NCI-H82 treated with DMSO at 0.1 percent for 48 hours (cell line): ENCODE measurements at regions not wholly inside any gene's neighbourhood (a gene's known extent, or its start where the extent isn't known, plus 50 kb on each side); places are given as distances from the start of the nearest gene placed in this dataset.
"Not testable (repeated sequence)": the region's sequence is repeated elsewhere in the genome, so short reads cannot be mapped to it uniquely, and the experiment has no call there.

Source experiments
- DNase-seq: peaks from one replicate; lab custom pipeline; 2025; ENCODE audit not compliant: unreplicated experiment; lab: John Stamatoyannopoulos, UW

DNA sequence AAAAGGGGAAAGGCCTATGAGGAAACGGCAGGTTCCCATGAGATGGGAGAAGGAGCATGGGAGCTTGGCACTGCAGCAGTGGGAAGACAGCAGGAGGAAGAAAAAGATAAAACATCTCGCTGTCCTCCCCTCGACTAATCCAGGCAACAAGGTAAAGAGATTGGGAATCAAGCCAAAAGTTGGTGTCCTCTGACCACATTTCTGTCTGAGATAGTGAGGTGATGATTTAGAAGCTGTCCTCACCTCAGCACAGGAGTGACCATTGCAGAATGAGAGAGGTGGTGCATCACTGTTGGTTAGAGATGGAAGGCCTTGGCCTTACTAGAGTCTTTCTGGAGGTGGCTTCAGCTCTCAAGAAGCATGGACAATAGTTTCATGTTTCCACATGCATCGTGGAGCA lies 226.6 kb upstream of the CCDC54 start:
- DNase-seq, result no peak

DNA sequence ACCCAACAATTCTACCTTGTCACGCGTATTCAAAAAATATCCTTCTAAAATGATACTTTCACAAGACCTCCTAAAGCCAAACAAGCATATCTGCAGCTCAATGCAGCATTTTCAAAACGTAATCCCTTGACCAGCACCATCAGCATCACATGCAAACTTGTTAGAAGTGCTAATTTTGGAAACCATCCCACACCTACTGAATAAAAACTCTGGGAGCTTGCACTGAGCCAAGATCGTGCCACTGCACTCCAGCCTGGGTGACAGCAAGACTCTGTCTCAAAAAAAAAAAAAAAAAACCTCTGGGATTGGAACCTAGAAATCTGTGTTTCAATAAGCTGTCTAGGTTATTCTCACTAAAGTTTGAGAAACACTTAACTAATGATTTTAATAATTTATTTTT lies 223.3 kb upstream of the CCDC54 start:
- DNase-seq, result no peak

DNA sequence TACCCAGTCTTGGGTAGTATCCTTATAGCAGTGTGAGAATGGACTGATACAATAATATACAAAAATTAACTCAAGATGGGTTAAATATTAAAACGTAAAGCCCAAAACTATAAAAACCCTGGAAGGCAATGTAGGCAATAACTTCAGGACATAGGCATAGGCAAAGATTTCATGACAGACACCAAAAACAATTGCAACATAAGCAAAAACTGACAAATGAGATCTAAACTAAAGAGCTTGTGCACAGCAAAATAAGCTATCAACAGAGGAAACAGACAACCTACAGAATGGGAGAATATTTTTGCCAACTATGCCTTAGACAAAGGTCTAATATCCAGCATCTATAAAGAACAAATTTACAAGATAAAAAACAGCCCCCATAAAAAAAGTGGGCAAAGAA lies 204.8 kb upstream of the CCDC54 start:
- DNase-seq, result no peak

DNA sequence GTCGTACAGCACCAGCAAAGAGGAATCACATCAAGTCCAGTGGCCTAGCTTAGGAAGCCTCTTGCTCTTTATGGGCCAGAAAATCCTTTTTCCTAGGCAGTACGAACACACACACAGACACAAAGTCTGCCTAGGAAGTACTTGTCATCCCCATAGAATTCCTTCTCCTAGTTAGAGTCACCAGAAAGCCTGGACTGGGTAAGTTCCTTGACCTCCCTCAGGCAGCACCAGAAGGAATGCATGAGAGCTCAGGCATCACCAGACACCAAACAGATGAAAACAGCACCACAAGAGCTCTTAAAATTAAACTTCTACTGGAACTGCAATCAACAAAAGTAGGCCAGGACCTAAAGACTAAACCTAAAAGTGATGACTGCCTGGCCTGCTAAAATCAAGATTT lies 192.9 kb upstream of the CCDC54 start:
- DNase-seq, result no peak

DNA sequence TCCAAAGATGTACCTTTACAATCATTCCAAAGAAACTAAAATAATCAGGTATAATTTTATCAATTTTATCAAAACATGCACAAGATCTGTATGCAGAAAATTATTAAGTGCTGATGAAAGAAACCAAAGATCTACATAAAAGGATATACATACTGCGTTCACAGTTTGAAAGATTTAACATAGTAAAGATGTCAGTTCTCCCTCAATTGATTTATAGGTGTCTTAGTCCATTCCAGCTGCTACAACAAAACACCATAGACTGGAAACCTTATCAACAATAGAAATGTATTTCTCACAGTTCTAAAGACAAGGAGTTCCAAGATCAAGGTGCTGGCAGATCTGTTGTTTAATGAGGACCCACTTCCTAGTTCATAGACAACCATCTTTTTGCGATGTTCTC lies 189.0 kb upstream of the CCDC54 start:
- no peak for DNase-seq

DNA sequence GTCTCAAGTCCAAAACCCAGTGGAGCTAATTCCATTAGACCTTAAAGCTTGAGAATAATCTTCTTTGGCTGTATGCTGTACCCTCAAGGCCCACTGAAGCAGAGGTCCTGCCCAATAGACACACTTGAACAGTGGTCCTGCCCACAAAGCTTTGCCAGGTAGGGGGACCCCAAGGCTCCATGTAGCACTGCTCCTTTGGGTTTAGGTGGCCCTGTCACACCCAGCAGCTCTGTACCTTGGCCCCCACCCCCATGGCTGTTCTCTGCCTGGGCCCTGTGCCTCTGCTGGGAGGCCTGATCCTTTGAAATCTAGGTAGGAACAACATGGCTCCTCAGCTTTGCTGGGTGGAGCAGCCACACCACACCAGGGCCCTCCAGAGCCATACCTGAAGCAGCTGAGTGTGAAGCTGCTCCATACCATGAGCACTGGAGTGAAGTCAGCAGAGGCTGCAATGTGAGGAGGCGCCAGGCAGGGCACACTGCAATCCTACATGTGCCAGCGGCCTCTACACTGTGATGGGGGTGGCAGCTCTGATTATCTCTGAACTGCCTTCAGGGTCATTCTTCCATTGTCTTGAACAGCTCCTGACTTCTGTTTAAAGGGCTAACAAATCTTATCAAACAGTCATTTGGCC lies 188.0 kb upstream of the CCDC54 start:
- DNase-seq, result no peak

DNA sequence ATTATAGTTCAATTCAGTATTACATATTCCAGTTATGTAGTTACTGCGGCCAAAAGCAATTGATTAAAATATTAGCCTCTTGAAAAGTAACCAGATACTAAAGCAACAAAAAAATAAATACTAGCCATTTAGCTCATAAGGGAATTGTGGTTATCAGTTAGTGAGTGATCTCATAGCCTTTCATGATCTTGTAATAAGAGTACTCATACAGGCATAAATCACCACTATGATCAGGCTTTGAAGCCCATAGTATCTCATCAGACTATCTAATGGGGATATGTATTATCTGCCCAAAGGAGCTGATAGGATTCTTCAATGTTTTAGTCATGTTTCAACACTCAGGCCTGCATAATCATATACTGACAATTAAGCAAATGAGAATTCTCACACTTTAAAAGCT lies 184.1 kb upstream of the CCDC54 start:
- no peak for DNase-seq

DNA sequence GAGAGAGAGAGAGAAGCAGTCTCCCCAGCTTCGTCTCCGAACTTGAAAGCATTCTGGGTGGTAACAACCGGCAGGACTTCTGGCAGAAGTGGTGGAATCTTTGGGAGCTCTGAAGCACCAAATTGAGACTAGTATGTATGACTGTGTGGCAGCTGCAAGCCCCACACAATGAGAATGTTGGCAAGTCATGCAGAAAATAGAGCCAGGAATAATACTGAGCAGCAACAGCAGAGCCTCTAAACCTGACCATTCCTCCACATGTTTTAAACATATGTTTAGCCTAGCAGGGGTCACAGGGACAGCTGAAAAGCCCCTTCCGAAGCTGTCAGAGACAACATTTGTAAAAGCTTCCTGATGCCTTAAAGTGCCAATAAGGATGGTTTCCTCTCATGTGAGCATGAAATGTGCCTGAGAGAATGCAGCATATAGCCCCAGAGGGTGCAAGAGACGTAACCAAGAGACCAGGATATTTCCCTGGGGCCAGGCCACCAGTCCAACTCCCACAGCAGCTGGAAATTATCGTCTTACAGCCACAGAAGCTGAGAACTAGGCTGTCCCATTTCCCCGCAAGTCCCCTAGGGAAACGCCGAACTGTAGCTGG lies 178.6 kb upstream of the CCDC54 start:
- DNase-seq, result no peak

DNA sequence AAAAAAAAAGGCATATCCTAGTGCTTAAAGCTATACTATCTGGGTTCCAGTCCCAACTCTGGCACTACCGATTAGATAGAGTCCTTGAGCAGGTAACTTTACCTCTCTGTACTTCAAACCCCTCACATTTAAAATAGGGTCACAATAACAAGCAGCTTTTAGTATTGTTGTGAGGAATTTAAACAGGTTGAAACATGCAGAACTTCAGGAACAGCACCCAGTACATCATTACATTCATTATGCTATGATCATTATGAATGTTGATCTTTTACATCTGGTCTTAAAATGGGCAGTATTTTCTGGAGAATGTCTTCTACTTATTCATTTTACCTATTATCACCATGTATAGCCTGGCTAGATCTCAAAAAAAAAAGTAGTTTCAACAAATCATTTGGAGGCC lies 176.1 kb upstream of the CCDC54 start:
- DNase-seq, result no peak

DNA sequence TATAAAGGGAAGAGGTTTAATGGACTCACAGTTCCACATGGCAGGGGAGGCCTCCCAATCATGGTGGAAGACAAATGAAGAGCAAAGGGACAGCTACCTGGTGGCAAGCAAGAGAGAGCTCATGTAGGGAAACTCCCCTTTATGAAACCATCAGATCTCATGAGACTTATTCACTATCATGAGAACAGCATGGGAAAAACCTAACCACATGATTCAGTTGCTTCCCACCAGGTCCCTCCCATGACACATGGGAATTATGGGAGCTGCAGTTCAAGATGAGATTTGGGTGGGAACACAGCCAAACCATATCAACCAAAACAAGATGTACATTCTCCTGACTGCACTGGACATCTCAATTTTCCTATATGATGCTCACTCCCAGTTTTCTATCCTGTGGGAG lies 174.4 kb upstream of the CCDC54 start:
- not testable (repeated sequence) for DNase-seq

DNA sequence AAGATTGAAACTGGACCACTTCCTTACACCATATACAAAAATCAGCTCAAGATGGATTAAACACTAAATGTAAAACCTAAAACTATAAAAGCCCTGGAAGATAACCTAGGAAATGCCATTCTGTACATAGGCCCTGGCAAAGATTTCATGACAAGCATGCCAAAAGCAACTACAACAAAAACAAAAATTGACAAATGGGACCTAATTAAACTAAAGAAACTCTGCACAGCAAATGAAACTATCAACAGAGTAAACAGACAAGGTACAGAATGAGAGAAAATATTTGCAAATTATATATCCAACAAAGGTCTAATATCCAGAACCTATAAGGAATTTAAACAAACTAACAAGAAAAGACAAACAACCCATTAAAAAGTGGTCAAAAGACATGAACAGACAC lies 173.1 kb upstream of the CCDC54 start:
- DNase-seq, result no peak

DNA sequence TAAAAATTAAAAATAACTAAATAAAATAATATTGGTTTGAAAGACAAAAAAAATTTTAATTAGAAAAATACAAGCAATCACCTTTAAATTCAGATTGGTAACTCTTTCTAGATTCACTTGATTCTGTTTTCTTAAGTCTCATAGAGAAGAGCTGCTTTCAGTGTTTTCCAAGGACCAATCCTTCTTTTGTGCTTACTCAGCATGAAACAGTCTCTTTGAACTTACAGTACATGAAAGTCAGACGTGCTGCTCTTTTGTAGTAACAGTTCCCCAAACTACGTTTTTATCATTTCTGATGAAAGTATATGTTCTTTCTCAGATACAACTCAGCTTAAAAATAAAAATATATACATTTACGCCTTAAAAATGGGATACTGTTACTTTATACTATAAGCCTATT lies 171.9 kb upstream of the CCDC54 start:
- no peak for DNase-seq

DNA sequence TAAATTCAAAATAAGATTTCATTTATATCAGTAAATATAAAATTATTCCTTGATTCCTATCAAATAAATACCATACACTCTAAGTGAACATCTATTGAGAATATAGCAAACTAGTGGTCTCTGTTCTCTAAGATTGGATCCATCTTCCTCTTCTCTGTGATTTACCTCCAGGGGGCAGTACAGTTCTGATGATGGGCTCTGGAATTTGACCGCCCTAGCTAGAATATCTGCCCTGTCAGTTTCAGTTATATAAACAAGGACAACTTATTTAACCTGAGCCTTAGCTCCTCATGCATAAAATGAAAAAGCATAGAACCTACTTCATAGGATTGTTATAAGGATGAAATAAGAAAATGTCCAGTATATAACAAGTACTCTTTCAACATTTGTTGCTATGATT lies 171.1 kb upstream of the CCDC54 start:
- peak; percentile 61 for DNase-seq

DNA sequence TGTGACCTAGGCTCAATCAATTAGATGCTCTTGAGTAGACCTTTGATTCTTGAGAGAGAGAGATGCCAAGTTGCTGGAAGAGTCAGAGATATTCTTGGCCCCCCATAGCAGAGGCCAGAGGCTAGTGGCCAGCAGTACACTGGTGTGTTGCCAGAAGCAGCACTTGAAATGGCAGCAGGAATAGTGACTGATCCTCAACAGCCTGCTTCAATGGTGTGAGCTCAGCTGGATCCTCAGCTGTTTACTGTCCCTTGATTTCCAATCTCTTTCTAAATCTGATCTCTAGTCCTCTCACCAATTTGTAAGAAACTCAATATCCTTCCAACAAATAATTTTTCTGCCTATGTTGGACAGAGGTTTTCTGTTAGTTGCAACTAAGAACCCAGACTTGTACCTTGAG lies 170.3 kb upstream of the CCDC54 start:
- DNase-seq, result no peak

DNA sequence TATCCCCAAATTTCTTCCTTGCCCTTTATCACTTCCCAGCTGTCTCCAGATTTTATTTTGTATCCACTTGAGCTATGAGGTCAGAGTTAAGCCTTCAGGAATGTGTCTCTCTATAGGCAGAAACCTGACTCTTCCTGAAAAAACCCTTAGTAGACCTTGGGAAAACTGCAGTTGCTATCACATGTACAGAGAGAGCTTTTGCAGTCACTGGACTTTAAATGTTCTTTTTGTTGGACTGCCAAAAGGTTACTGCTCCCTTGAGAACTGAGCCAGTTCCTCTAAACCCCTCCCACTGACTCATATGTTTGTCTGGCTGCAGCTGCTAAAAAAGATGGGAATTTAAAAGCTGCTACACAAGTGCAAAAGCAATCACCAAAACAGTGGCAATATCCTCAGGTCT lies 169.1 kb upstream of the CCDC54 start:
- no peak for DNase-seq

DNA sequence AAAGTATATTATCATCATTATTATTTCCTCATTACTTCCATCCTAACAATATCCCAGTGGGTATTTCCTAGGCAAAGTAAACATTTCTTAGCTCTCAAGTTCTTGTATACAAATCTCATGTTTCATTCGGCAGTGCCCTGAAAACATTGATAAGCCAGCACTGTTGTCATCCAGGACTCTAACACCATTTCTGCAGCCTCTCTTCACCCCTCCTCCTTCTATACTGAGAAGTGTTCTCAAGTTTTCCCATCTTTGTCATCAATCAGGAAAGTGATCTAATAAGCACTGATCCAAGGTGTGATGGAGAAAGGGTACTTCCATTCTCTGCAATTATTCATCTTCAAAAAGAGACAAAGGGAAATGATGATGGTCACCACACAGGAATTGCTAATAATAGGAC lies 168.4 kb upstream of the CCDC54 start:
- no peak for DNase-seq

DNA sequence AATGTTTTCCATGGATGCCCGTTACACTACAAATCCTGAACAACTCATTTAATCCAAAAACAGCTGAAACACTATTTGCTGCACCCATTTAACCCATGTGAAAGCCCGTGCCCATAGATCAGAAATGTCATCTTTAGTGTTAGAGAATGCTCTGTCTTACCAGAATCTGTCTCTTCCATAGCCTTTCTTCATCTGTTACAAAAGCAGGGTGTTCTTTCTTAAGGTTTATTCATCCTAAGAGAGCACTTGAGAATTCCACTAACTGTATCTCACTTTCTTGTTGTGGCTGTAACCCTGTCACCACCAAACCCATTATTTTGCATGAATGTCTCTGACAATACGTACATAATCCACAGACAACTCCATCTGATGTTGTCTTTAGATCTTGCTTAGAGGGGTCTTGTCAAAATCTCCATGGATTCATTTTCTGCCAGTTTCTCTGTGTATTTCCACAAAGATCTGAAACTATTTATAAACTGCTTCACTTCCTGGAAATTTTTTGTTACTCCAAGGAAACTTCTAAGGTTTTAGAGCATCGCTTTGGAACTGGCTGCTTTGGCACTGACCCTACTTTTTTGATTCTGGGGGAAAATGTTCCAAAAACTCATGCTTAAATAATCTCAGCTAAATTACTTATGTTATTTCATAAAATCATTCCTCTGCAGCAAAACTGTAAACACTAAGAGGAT lies 167.8 kb upstream of the CCDC54 start:
- DNase-seq, result no peak

DNA sequence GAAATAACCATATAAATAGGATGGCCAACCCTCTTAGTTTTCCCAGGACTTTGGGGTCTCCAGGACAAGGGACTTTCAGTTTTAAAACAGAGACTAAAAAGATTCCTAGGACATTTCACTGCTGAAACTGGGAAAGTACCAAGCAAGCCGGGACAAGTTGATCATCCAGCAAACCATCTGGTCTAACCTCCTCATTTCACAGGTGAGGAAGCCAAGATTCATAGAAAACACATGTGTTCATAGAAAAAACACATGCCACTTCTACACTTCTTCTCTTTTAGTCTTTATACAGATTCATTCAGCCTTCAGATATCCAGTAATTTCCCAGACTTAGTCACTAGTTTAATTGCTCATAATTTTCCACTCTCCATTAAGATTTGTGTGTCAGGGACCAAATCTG lies 165.6 kb upstream of the CCDC54 start:
- no peak for DNase-seq

DNA sequence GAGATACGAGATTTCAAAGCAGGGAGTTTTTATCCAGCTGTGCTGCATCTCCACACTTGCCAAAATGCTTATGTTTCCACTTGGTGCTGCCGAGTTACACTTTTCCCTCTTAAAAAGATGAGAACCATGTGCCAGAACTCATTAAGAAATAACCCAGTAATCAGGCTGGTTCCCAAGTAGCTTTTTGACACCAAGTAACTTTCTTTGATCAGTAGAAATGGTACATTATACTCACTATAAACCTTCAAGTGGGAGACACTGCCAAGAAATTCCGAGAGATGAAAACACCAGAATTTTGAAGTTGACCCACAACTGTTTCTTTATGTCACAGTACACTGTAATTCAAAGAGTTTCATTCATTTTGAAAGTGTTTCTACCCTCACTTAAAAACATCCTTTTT lies 164.6 kb upstream of the CCDC54 start:
- DNase-seq, result no peak

DNA sequence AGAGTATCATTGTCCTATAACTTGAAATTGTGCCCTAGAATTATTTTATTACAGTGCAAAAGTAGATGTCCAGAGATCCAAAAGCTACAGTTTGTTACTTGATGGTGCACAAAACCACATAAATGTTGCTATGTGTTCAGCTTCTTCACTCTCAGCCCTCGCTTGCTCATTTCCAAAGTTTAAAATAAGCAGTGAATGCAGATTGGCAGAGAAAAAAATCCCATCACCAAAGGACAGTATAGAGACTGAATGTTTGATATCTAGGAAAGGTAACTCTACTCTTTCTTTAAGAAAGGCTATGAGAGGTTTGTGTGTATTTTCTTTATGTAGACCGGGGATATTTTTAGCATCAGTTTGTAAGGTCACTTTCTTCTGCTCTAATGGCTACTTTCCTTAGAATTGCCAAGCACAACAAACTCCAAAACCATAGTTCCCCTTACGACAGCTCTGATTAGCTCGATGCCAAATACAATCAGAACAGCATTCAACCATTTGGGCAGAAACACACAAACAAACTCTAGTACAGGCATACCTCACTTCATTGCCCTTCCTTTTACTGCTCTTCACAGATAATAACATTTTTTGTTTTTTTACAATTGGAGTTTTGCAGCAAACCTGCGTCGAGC lies 164.1 kb upstream of the CCDC54 start:
- no peak for DNase-seq

DNA sequence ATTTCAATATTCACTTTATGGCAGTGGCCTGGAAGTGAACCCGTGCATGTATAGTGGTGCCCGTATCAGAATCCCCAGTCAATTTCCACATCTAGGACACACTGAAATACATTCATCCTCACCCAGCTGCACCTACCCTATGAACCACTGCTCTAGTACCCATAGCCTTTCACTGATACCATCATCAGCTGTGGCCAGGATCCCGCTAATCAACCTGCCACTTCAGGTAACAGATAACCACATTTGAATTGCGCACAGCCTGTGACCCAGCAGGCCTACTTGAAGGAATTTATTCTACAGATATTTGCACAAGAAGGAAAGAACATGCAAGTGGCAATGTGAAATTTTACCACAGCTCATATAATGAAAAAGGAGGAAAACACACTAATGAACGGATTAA lies 161.0 kb upstream of the CCDC54 start:
- DNase-seq, result no peak

DNA sequence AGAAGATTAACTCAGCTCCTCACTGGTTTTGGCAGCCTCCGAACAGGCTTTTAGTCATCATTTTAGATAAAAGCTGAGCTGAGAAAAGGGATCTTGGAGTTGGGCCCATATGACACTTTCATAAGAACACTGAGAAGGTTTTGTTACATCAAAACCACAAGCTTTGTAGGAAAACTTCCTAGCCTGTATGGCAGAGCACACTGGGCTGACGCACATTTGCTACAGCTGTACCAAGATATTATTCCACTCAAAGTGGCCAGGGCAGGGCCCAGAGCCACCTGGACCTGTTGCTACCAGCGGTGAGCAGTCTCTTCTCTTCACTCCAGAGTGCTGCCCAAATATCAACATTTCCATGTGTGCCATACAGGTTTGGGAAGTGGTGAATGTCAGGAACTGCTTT lies 160.5 kb upstream of the CCDC54 start:
- no peak for DNase-seq
